ENCODE measurements at regions not wholly inside any gene's neighbourhood (a gene's known extent, or its start where the extent isn't known, plus 50 kb on each side); places are given as distances from the start of the nearest gene placed in this dataset.

- H3K9me3 Mint-ChIP-seq, result peaks cover 0 to 5% (median 0%) of the 10 kb centered on the region in 5 donors
- CTCF ChIA-PET, result no interaction called here
- H3K27ac ChIP-seq (ENCODE audit: low read depth, low read length), result no peak overlapping the region
- peaks cover 0 to 1% of the 10 kb centered on the region in 2 donors for H3K27me3 Mint-ChIP-seq
- H3K27me3 ChIP-seq (ENCODE audit: insufficient read depth, low read length, poor library complexity, severe bottlenecking), result no peaks in the 10 kb centered on the region
- H3K27ac Mint-ChIP-seq, result no peak overlapping the region
- H3K9me3 ChIP-seq (ENCODE audit: low read length), result no peaks in the 10 kb centered on the region
- DNase-seq, result no peak
- POLR2A ChIA-PET, result no interaction called here
- no peaks in the 10 kb centered on the region for H3K36me3 Mint-ChIP-seq
- no peaks in the 10 kb centered on the region for H3K4me1 Mint-ChIP-seq
- no peak overlapping the region for H3K4me3 ChIP-seq (ENCODE audit: low read length)
- H3K36me3 ChIP-seq (ENCODE audit: insufficient read depth, low read length), result no peaks in the 10 kb centered on the region
- no peak overlapping the region for H3K4me3 Mint-ChIP-seq
- no peaks in the 10 kb centered on the region for H3K4me1 ChIP-seq (ENCODE audit: insufficient read depth, low read length)
Observed at GRCh38 chrX:128599632-128600031, 547.4 kb upstream of the ACTRT1 start.

GRCh38 chrX:128582036-128582435 is 529.8 kb upstream of the ACTRT1 start:
- no peaks in the 10 kb centered on the region for H3K36me3 Mint-ChIP-seq
- H3K9me3 Mint-ChIP-seq, result no peaks in the 10 kb centered on the region
- H3K27ac ChIP-seq (ENCODE audit: low read depth, low read length), result no peak overlapping the region

GRCh38 chrX:128581615-128582014 is 529.4 kb upstream of the ACTRT1 start:
- Histone ChIP-seq H3K4me3 (ENCODE audit: low read length) (no peak overlapping the region), H3K36me3 (ENCODE audit: insufficient read depth, low read length) (no peaks in the 10 kb centered on the region), H3K4me1 (ENCODE audit: insufficient read depth, low read length) (no peaks in the 10 kb centered on the region), H3K9me3 (ENCODE audit: low read length) (no peaks in the 10 kb centered on the region), H3K27ac (ENCODE audit: low read depth, low read length) (no peak overlapping the region), H3K27me3 (ENCODE audit: insufficient read depth, low read length, poor library complexity, severe bottlenecking) (no peaks in the 10 kb centered on the region)
- ChIA-PET CTCF (no interaction called here), POLR2A (no interaction called here)
- no peaks in the 10 kb centered on the region for H3K4me1 Mint-ChIP-seq
- no peak for DNase-seq
- H3K27ac Mint-ChIP-seq, result no peak overlapping the region
- peaks cover 0 to under 1% (median 0%) of the 10 kb centered on the region in 5 donors for H3K9me3 Mint-ChIP-seq
- no peaks in the 10 kb centered on the region for H3K36me3 Mint-ChIP-seq
- no peak overlapping the region for H3K4me3 Mint-ChIP-seq
- H3K27me3 Mint-ChIP-seq, result no peaks in the 10 kb centered on the region

More at GRCh38 chrX:128582036-128582435, 529.8 kb upstream of the ACTRT1 start:
- no peaks in the 10 kb centered on the region for H3K9me3 ChIP-seq (ENCODE audit: low read length)
- Mint-ChIP-seq H3K4me3 (no peak overlapping the region), H3K27me3 (no peaks in the 10 kb centered on the region), H3K27ac (no peak overlapping the region), H3K4me1 (no peaks in the 10 kb centered on the region)
- no peaks in the 10 kb centered on the region for H3K36me3 ChIP-seq (ENCODE audit: insufficient read depth, low read length)
- CTCF ChIA-PET, result no interaction called here
- H3K4me1 ChIP-seq (ENCODE audit: insufficient read depth, low read length), result no peaks in the 10 kb centered on the region
- no peaks in the 10 kb centered on the region for H3K27me3 ChIP-seq (ENCODE audit: insufficient read depth, low read length, poor library complexity, severe bottlenecking)
- DNase-seq, result no peak
- no peak overlapping the region for H3K4me3 ChIP-seq (ENCODE audit: low read length)
- POLR2A ChIA-PET, result no interaction called here

DNA sequence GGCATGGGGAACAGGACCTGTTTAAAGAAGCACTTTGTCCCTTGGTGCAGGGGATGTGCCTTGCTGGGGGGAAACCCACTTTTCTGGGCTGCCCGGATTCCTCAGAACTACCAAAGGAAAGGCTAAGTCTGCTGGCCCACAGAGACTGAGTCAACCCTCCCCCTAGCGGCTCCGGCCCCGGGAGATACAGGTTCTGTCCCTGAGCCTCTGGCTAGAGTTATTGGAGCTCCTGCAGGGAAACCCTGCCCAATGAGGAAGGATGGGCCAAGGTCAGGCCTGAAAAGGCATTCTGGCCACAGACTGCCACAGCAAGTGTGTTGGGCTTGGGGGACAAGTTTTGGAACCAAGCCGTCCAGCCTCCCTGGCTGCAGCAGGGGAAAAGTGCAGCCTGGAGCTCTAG is 490.9 kb upstream of the ACTRT1 start:
- H3K9me3 ChIP-seq (ENCODE audit: low read length), result no peaks in the 10 kb centered on the region
- no peaks in the 10 kb centered on the region for H3K36me3 Mint-ChIP-seq
- POLR2A ChIA-PET, result no interaction called here
- no peak overlapping the region for H3K27ac ChIP-seq (ENCODE audit: low read depth, low read length)
- CTCF ChIA-PET, result no interaction called here
- no peak overlapping the region for H3K4me3 ChIP-seq (ENCODE audit: low read length)
- no peaks in the 10 kb centered on the region for H3K27me3 ChIP-seq (ENCODE audit: insufficient read depth, low read length, poor library complexity, severe bottlenecking)
- peaks cover 0 to 11% (median 3%) of the 10 kb centered on the region in 5 donors for H3K9me3 Mint-ChIP-seq
- no peak for DNase-seq
- H3K36me3 ChIP-seq (ENCODE audit: insufficient read depth, low read length), result no peaks in the 10 kb centered on the region
- no peaks in the 10 kb centered on the region for H3K4me1 Mint-ChIP-seq
- no peak overlapping the region for H3K27ac Mint-ChIP-seq
- H3K4me3 Mint-ChIP-seq, result no peak overlapping the region
- H3K27me3 Mint-ChIP-seq, result peaks cover 0 to 7% of the 10 kb centered on the region in 2 donors
- no peaks in the 10 kb centered on the region for H3K4me1 ChIP-seq (ENCODE audit: insufficient read depth, low read length)

- peaks cover 0 to 6% (median 2%) of the 10 kb centered on the region in 5 donors for H3K9me3 Mint-ChIP-seq
- no peaks in the 10 kb centered on the region for H3K27me3 ChIP-seq (ENCODE audit: insufficient read depth, low read length, poor library complexity, severe bottlenecking)
- H3K4me1 Mint-ChIP-seq, result no peaks in the 10 kb centered on the region
- no peak overlapping the region for H3K27ac ChIP-seq (ENCODE audit: low read depth, low read length)
- H3K4me3 Mint-ChIP-seq, result no peak overlapping the region
- H3K36me3 Mint-ChIP-seq, result no peaks in the 10 kb centered on the region
- no peak overlapping the region for H3K4me3 ChIP-seq (ENCODE audit: low read length)
- H3K4me1 ChIP-seq (ENCODE audit: insufficient read depth, low read length), result no peaks in the 10 kb centered on the region
- no peak for DNase-seq
- no peaks in the 10 kb centered on the region for H3K36me3 ChIP-seq (ENCODE audit: insufficient read depth, low read length)
- CTCF ChIA-PET, result no interaction called here
- no peak overlapping the region for H3K27ac Mint-ChIP-seq
- POLR2A ChIA-PET, result no interaction called here
- no peaks in the 10 kb centered on the region for H3K9me3 ChIP-seq (ENCODE audit: low read length)
- peaks cover 0 to 3% of the 10 kb centered on the region in 2 donors for H3K27me3 Mint-ChIP-seq
Observed at GRCh38 chrX:128518508-128518907, 466.3 kb upstream of the ACTRT1 start.

DNA sequence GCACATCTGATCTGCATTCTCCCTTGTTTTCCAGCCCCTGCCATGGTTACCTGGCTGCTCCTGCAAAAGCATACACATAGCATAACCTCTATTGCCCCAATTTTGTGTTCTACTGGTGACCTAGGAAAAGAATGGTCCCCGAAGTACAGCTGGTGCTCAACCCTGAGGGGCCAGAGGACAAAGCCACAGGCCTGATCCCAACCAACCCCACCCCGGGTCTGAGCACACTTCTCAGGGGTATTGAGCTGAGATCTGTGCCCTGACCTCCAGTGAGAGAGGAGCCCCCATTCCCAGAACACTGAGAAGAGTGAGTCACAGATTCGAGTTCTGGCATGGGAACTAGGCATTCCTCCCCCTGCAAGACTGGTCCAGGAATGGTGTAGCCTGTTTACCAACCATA is 465.5 kb upstream of the ACTRT1 start:
- H3K4me1 Mint-ChIP-seq, result no peaks in the 10 kb centered on the region
- Histone ChIP-seq H3K27ac (ENCODE audit: low read depth, low read length) (no peak overlapping the region), H3K36me3 (ENCODE audit: insufficient read depth, low read length) (no peaks in the 10 kb centered on the region), H3K9me3 (ENCODE audit: low read length) (no peaks in the 10 kb centered on the region), H3K4me1 (ENCODE audit: insufficient read depth, low read length) (no peaks in the 10 kb centered on the region), H3K4me3 (ENCODE audit: low read length) (no peak overlapping the region), H3K27me3 (ENCODE audit: insufficient read depth, low read length, poor library complexity, severe bottlenecking) (no peaks in the 10 kb centered on the region)
- peaks cover 0 to 6% (median 0%) of the 10 kb centered on the region in 5 donors for H3K9me3 Mint-ChIP-seq
- CTCF ChIA-PET, result no interaction called here
- no peak overlapping the region for H3K27ac Mint-ChIP-seq
- peaks cover 0 to 3% of the 10 kb centered on the region in 2 donors for H3K27me3 Mint-ChIP-seq
- POLR2A ChIA-PET, result no interaction called here
- no peaks in the 10 kb centered on the region for H3K36me3 Mint-ChIP-seq
- no peak overlapping the region for H3K4me3 Mint-ChIP-seq
- DNase-seq, result no peak

DNA sequence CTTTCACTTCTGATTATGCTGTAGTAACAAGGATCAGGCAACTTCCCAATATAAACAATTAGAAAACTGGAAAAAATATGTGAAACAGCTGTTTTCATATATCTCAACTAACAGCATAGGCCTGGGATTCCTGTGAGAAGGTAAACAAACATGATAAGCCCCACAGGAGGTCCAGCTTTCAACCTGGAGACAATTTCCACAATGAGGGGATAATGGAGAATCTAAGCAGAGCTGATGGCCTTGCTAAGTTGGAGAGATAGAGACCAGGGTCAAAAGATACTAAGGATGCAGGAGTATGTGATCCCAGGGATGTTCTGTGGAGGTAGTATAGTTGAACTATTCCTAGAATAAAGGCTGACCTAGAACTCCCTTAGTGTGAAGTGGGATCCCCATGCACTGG is 452.3 kb upstream of the ACTRT1 start:
- Histone ChIP-seq H3K4me3 (ENCODE audit: low read length) (no peak overlapping the region), H3K27ac (ENCODE audit: low read depth, low read length) (no peak overlapping the region), H3K36me3 (ENCODE audit: insufficient read depth, low read length) (no peaks in the 10 kb centered on the region), H3K9me3 (ENCODE audit: low read length) (no peaks in the 10 kb centered on the region), H3K27me3 (ENCODE audit: insufficient read depth, low read length, poor library complexity, severe bottlenecking) (no peaks in the 10 kb centered on the region), H3K4me1 (ENCODE audit: insufficient read depth, low read length) (no peaks in the 10 kb centered on the region)
- DNase-seq, result no peak
- Mint-ChIP-seq H3K9me3 (peaks cover 0 to 2% (median 0%) of the 10 kb centered on the region in 5 donors), H3K4me3 (no peak overlapping the region), H3K4me1 (no peaks in the 10 kb centered on the region), H3K27me3 (peaks cover 0 to 2% of the 10 kb centered on the region in 2 donors), H3K36me3 (no peaks in the 10 kb centered on the region), H3K27ac (no peak overlapping the region)
- ChIA-PET CTCF (no interaction called here), POLR2A (no interaction called here)

- no peaks in the 10 kb centered on the region for H3K36me3 ChIP-seq (ENCODE audit: insufficient read depth, low read length)
- no peak overlapping the region for H3K4me3 ChIP-seq (ENCODE audit: low read length)
- peaks cover 0 to 1% (median 0%) of the 10 kb centered on the region in 3 donors for H3K36me3 Mint-ChIP-seq
- H3K9me3 Mint-ChIP-seq, result peaks cover 0 to 7% (median 2%) of the 10 kb centered on the region in 5 donors
- CTCF ChIA-PET, result no interaction called here
- DNase-seq, result no peak
- no peak overlapping the region for H3K4me3 Mint-ChIP-seq
- H3K9me3 ChIP-seq (ENCODE audit: low read length), result no peaks in the 10 kb centered on the region
- H3K27me3 Mint-ChIP-seq, result no peaks in the 10 kb centered on the region
- H3K4me1 ChIP-seq (ENCODE audit: insufficient read depth, low read length), result no peaks in the 10 kb centered on the region
- H3K27ac ChIP-seq (ENCODE audit: low read depth, low read length), result no peak overlapping the region
- H3K4me1 Mint-ChIP-seq, result no peaks in the 10 kb centered on the region
- H3K27me3 ChIP-seq (ENCODE audit: insufficient read depth, low read length, poor library complexity, severe bottlenecking), result no peaks in the 10 kb centered on the region
- H3K27ac Mint-ChIP-seq, result no peak overlapping the region
- POLR2A ChIA-PET, result no interaction called here
Observed at GRCh38 chrX:128464116-128464515, 411.9 kb upstream of the ACTRT1 start.

DNA sequence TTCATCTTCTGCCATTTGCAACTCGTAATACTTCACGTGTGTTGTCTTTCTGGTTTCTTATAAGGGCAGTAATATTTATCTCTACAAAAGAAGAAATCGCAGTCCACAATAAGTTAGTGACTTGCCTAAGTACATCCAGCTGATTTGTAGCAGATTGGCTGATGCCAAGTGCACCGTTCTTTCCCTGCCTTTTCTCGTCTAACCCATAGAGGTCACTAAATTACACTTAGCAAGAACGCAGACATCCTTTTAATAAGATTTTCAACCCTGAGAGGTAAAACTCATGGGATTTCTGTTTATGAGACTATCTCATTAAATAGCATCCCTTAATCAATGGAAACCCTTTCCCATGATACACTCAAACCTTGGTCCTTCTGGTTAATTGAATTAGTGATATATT is 408.6 kb upstream of the ACTRT1 start:
- Mint-ChIP-seq H3K9me3 (peaks cover 0 to 7% (median 2%) of the 10 kb centered on the region in 5 donors), H3K27me3 (no peaks in the 10 kb centered on the region), H3K27ac (no peak overlapping the region), H3K4me3 (no peak overlapping the region), H3K4me1 (no peaks in the 10 kb centered on the region), H3K36me3 (peaks cover 0 to 1% (median 0%) of the 10 kb centered on the region in 3 donors)
- H3K9me3 ChIP-seq (ENCODE audit: low read length), result no peaks in the 10 kb centered on the region
- ChIA-PET POLR2A (no interaction called here), CTCF (no interaction called here)
- DNase-seq, result no peak
- no peaks in the 10 kb centered on the region for H3K27me3 ChIP-seq (ENCODE audit: insufficient read depth, low read length, poor library complexity, severe bottlenecking)
- H3K36me3 ChIP-seq (ENCODE audit: insufficient read depth, low read length), result no peaks in the 10 kb centered on the region
- no peak overlapping the region for H3K27ac ChIP-seq (ENCODE audit: low read depth, low read length)
- no peaks in the 10 kb centered on the region for H3K4me1 ChIP-seq (ENCODE audit: insufficient read depth, low read length)
- H3K4me3 ChIP-seq (ENCODE audit: low read length), result no peak overlapping the region

Data from CD8-positive, alpha-beta memory T cell (primary cell).